Bronchial epithelial cell (primary cell): ENCODE measurements at regions not wholly inside any gene's neighbourhood (a gene's known extent, or its start where the extent isn't known, plus 50 kb on each side); places are given as distances from the start of the nearest gene placed in this dataset.

Experiments
- DNase-seq: peaks from one replicate; pipeline ENCODE4 v3.0.0-alpha.2; 2010; ENCODE audit warnings: low read depth
- FAIRE-seq: peaks from 2 replicates; lab custom pipeline; 2011; peaks lifted over from hg19 to GRCh38; lab: Jason Lieb, UNC
- H3K27me3 ChIP-seq: 2 replicates; pipeline ENCODE4 v1.5.1; 2011; ENCODE audit warnings: low read length; ENCODE audit not compliant: control insufficient read depth, insufficient read depth
- H3K36me3 ChIP-seq: 2 replicates; pipeline ENCODE4 v1.5.1; 2011; ENCODE audit warnings: low read length; ENCODE audit not compliant: control insufficient read depth, insufficient read depth
- H3K4me3 ChIP-seq: 2 replicates; pipeline ENCODE4 v1.5.1; 2011; ENCODE audit warnings: mild to moderate bottlenecking, low read depth, low read length, control low read depth
- CTCF ChIP-seq: IDR thresholded peaks from 2 replicates; pipeline ENCODE4 v1.5.1; 2011; ENCODE audit warnings: mild to moderate bottlenecking, moderate library complexity, low read length, control low read depth, inconsistent platforms; ENCODE audit not compliant: insufficient read depth, severe bottlenecking

- no peak for TF ChIP-seq CTCF
- H3K36me3 ChIP-seq: no peaks in the 10 kb centered on the region
- no peak overlapping the region for H3K4me3 ChIP-seq
- FAIRE-seq (no peak), DNase-seq (peak; percentile 26)
- H3K27me3 ChIP-seq: no peaks in the 10 kb centered on the region
These were observed 75.3 kb upstream of the CCN6 start for GRCh38 chr6:111978532-111979149.

- Histone ChIP-seq H3K36me3 (no peaks in the 10 kb centered on the region), H3K4me3 (no peak overlapping the region), H3K27me3 (no peaks in the 10 kb centered on the region)
- no peak for TF ChIP-seq CTCF
- no peak for DNase-seq
- FAIRE-seq: peak; percentile 82
These were observed 74.3 kb upstream of the CCN6 start for GRCh38 chr6:111979633-111980032.

GRCh38 chr6:111980143-111980542, 73.8 kb upstream of the CCN6 start:
- no peaks in the 10 kb centered on the region for H3K27me3 ChIP-seq
- H3K4me3 ChIP-seq: no peak overlapping the region
- FAIRE-seq (no peak), DNase-seq (no peak)
- no peak for TF ChIP-seq CTCF
- H3K36me3 ChIP-seq: no peaks in the 10 kb centered on the region

GRCh38 chr6:111980971-111981840, 72.7 kb upstream of the CCN6 start:
- no peak for TF ChIP-seq CTCF
- Histone ChIP-seq H3K27me3 (no peaks in the 10 kb centered on the region), H3K36me3 (no peaks in the 10 kb centered on the region), H3K4me3 (no peak overlapping the region)
- DNase-seq: no peak
- FAIRE-seq: no peak

GRCh38 chr6:111982681-111983080, 71.2 kb upstream of the CCN6 start:
- DNase-seq (peak; percentile 68), FAIRE-seq (peak; percentile 7)
- TF ChIP-seq CTCF: no peak
- no peak overlapping the region for H3K4me3 ChIP-seq
- H3K27me3 ChIP-seq: no peaks in the 10 kb centered on the region
- no peaks in the 10 kb centered on the region for H3K36me3 ChIP-seq
